GM21423 (cell line): ENCODE measurements at regions not wholly inside any gene's neighbourhood (a gene's known extent, or its start where the extent isn't known, plus 50 kb on each side); places are given as distances from the start of the nearest gene placed in this dataset.

Experiments used
- ATAC-seq: cut with Tn5 transposase; IDR thresholded peaks from one replicate; pipeline ENCODE4 v1.9.1; 2021; ENCODE audit warnings: mild to moderate bottlenecking, moderate library complexity; ENCODE audit not compliant: unreplicated experiment

- ATAC-seq = no peak
These were observed 205.1 kb upstream of the BMPER start for GRCh38 chr7:33700001-33700899.

GRCh38 chr7:33701189-33701740 is 204.1 kb upstream of the BMPER start:
- no peak for ATAC-seq

- ATAC-seq = no peak
These were observed 203.4 kb upstream of the BMPER start for GRCh38 chr7:33701927-33702326.

GRCh38 chr7:33702514-33703054 is 202.8 kb upstream of the BMPER start:
- no peak for ATAC-seq

- no peak for ATAC-seq
These were observed 200.0 kb upstream of the BMPER start for GRCh38 chr7:33705333-33705833.

GRCh38 chr7:33706186-33706585 is 199.2 kb upstream of the BMPER start:
- ATAC-seq = no peak

GRCh38 chr7:33706771-33707200 is 198.6 kb upstream of the BMPER start:
- ATAC-seq = no peak

- no peak for ATAC-seq
These were observed 197.9 kb upstream of the BMPER start for GRCh38 chr7:33707427-33707826.

- no peak for ATAC-seq
These were observed 194.7 kb upstream of the BMPER start for GRCh38 chr7:33710608-33711007.

- no peak for ATAC-seq
These were observed 193.9 kb upstream of the BMPER start for GRCh38 chr7:33711231-33712019.

GRCh38 chr7:33712020-33712414 is 193.3 kb upstream of the BMPER start:
- no peak for ATAC-seq

- ATAC-seq = no peak
These were observed 191.1 kb upstream of the BMPER start for GRCh38 chr7:33714208-33714607.

- no peak for ATAC-seq
These were observed 188.5 kb upstream of the BMPER start for GRCh38 chr7:33716581-33717477.

- ATAC-seq = no peak
These were observed 186.2 kb upstream of the BMPER start for GRCh38 chr7:33719059-33719581.

- no peak for ATAC-seq
These were observed 185.2 kb upstream of the BMPER start for GRCh38 chr7:33720139-33720538.

GRCh38 chr7:33720870-33721269 is 184.5 kb upstream of the BMPER start:
- no peak for ATAC-seq

- no peak for ATAC-seq
These were observed 183.4 kb upstream of the BMPER start for GRCh38 chr7:33721895-33722294.

GRCh38 chr7:33722383-33723101 is 182.8 kb upstream of the BMPER start:
- ATAC-seq = no peak

- ATAC-seq = no peak
These were observed 181.1 kb upstream of the BMPER start for GRCh38 chr7:33724201-33724600.
